Psoas muscle (tissue), 7 donors: ENCODE measurements at regions not wholly inside any gene's neighbourhood (a gene's known extent, or its start where the extent isn't known, plus 50 kb on each side); places are given as distances from the start of the nearest gene placed in this dataset.

Experiments
- ATAC-seq, 4 donors: fragments of 200-7000 bp; cut with Tn5 transposase; one replicate each; pipeline ENCODE4 v1.9.1; 2020; ENCODE audit warnings: moderate library complexity in 3 of 4, mild to moderate bottlenecking in 2 of 4
- DNase-seq, 2 donors: peaks; one replicate each; pipeline ENCODE4 v3.0.0-alpha.2; 2020
- H3K27ac ChIP-seq: fragments of 200-600 bp; one replicate; pipeline ENCODE4 v1.8.0; 2022
- H3K27me3 ChIP-seq, 3 donors: fragments of 200-600 bp in 1 of 3; one replicate each; pipeline versions ENCODE4 v1.6.1 to v1.8.0; 2013 to 2022; ENCODE audit warnings: low read length in 2 of 3, mild to moderate bottlenecking in 2 of 3, moderate library complexity in 1 of 3; ENCODE audit not compliant: insufficient read depth in 3 of 3
- H3K36me3 ChIP-seq, 2 donors: fragments of 200-600 bp in 1 of 2; one replicate each; pipeline versions ENCODE4 v1.6.1 to v1.8.0; 2013 to 2022; ENCODE audit warnings: low read depth in 1 of 2, mild to moderate bottlenecking in 1 of 2, moderate library complexity in 1 of 2; ENCODE audit not compliant: insufficient read depth in 1 of 2
- H3K4me1 ChIP-seq: fragments of 200-600 bp; one replicate; pipeline ENCODE4 v1.8.0; 2022
- H3K4me3 ChIP-seq: fragments of 200-600 bp; one replicate; pipeline ENCODE4 v1.8.0; 2022; ENCODE audit warnings: mild to moderate bottlenecking
- H3K9me3 ChIP-seq: fragments of 200-600 bp; one replicate; pipeline ENCODE4 v1.8.0; 2022
- CTCF ChIP-seq: fragments of 200-600 bp; IDR thresholded peaks from one replicate; pipeline ENCODE4 v1.8.0; 2022; ENCODE audit warnings: antibody characterized with exemption
- WGBS, 3 donors: extraction: QIAGEN DNeasy Blood & Tissue Kit; methylation state at CpG; one replicate each; pipeline versions ENCODE4 v1.1.6 to v1.1.7; 2013; 5-methylcytosine and 5-hydroxymethylcytosine counted together
- intact Hi-C, 2 donors: fragments of 100-400 bp; cut with DNase I; formaldehyde crosslinking; loops; one replicate each; pipeline versions ENCODE4 v1.11.0 to v1.14.2; 2022
- donor health status: healthy with polysubstance abuse.
- donor health status: DM: no; HTN: no; CAD: no; lungs with moderate emphysema.
- donor health status: Bipolar disorder and iron deficiency.
- donor health status: healthy.
- donor health status: DM: yes; HTN: yes; CAD: no.
- donor health status: DM: no; HTN: no; CAD: no.
- donor health status: DM: yes; HTN: yes; CAD: no.

DNA sequence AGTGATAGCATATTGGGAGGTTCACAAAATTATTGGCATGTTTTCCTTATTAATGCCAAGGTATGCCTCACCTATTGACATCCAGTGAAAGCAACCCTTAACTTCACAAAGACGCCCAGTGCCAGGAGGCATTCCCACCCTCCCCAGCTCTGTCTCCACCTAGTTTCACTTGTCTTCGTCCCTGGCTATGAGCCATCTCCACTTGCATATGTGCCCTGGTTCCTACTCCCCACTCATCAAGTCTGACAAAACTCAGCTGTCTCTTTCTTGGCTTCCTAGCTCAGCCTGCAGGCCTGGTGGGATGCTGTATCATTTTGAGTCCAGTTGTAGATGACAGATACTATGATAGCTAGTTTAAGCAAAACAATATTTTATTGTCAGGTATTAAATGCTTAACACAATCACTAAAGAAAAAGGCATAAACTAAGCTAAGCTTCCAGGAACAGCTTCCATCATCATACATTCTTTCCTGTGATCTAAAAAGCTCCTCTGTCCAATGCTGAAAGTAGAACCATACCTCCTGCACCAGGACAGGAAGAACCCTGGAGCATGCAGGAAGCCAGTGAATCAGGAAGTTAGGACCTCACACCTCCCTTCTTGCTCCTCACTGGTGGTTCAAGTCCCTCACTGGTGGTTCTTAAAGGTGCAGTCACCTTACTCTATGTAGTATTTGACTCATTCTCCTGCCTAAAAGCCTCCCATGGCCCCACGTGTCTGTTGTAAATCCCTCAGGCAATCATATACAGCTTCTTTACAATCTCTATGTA, 410.3 kb upstream of the RASGEF1B start:
- Histone ChIP-seq H3K4me1 (no peaks in the 10 kb centered on the region), H3K27ac (no peak overlapping the region), H3K4me3 (no peak overlapping the region), H3K36me3 (no peaks in the 10 kb centered on the region), H3K9me3 (no peaks in the 10 kb centered on the region), H3K27me3 (no peaks in the 10 kb centered on the region)
- DNase-seq (no peak), ATAC-seq (no peak)
- 45 to 58% (median 45%) methylated on average over 3 of the region's 3 CpGs for WGBS, 3 donors
- no peak for TF ChIP-seq CTCF
- intact Hi-C loops: no loop called here

DNA sequence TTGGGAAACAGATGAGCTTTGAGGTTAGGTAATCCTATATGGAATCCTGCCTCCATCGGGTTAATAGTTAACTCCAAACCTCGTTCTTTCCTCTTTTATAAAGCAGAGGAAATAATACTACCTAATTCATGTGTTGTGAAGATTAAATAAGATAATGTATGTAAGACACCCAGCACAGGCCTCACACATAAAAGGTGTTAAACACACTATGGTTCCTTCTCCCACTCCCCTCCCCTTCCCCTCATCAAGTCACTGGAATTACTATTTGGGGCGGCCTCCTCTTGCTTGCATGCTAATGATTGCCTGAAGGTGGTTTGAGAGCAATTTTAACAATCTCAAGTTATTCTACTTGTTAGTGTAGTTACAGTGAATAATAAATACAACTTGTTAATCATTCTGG, 404.4 kb upstream of the RASGEF1B start:
- 81 to 83% (median 82%) methylated on average over 3 of the region's 3 CpGs for WGBS, 3 donors
- ATAC-seq: no peak
- Histone ChIP-seq H3K9me3 (no peaks in the 10 kb centered on the region), H3K27ac (no peak overlapping the region), H3K4me1 (no peaks in the 10 kb centered on the region), H3K4me3 (no peak overlapping the region), H3K27me3 (no peaks in the 10 kb centered on the region), H3K36me3 (no peaks in the 10 kb centered on the region)
- intact Hi-C loops: no loop called here
- no peak for DNase-seq
- no peak for TF ChIP-seq CTCF

DNA sequence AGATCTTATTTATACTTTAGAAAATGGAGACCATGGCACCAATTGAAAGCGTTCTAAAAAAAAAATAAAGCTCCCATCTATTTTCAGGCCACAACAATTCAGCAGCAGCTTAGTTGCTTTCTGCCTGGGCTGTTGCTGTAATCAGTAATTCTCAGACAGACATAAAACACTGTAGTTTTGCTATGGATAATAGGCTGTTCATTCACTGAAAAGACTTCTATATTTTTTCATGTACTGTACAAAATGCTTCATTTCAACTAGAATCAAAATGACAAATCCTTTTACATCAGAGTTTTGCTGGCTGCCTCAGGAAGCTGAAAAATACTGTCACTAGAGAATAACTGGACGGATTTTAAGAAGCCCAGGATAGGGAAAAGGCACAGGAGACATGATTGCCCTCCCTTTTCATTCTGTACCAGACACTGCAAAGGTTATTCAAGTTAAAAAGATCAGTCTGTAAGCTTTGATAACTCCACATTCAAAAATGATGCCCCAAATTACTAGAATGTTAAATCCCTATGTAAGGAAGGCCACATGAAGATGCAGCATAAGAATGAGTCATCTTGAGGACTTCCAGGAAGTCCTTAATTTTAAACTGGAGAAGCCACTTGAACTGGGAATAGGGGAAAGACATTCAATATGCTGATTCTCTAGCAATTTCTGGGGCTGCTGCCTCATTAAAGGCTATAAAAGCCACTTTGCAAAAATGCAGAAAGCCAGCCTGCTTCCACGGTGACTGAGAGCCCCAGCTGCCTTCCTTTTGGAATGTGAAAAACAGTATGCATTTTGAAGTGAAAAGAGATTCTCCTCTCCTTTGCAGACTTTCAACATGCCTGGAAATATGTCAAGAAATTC, 403.2 kb upstream of the RASGEF1B start:
- intact Hi-C loops: no loop called here
- TF ChIP-seq CTCF: no peak
- ATAC-seq (no peak), DNase-seq (no peak)
- Histone ChIP-seq H3K4me3 (no peak overlapping the region), H3K9me3 (no peaks in the 10 kb centered on the region), H3K4me1 (no peaks in the 10 kb centered on the region), H3K36me3 (no peaks in the 10 kb centered on the region), H3K27ac (no peak overlapping the region), H3K27me3 (no peaks in the 10 kb centered on the region)
- 37 to 47% (median 45%) methylated on average over 3 of the region's 3 CpGs for WGBS, 3 donors

DNA sequence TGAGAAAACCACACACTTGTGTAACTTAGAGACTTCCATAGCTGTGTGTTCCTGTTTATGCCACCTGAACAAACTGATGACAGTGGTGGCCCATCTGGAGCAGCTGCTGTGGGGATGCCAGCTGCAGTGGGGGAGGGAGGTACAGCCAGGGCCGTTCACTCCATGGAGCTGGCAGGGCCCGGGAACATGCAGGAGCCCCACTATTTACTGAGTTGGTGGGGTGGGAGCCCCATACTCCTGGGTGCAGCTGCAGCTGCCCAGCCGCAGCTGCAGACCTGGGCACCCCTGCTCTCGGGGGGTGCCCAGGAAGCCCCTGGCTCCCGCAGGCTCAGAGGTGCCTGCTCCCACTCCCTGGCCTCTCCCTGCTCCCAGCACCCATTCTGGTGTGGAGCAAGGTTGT, 398.6 kb upstream of the RASGEF1B start:
- 69 to 71% (median 70%) methylated on average over 5 of the region's 5 CpGs for WGBS, 3 donors
- Histone ChIP-seq H3K36me3 (no peaks in the 10 kb centered on the region), H3K4me3 (no peak overlapping the region), H3K27me3 (no peaks in the 10 kb centered on the region), H3K4me1 (no peaks in the 10 kb centered on the region), H3K27ac (no peak overlapping the region), H3K9me3 (no peaks in the 10 kb centered on the region)
- ATAC-seq (no peak), DNase-seq (no peak)
- no peak for TF ChIP-seq CTCF
- intact Hi-C loops: no loop called here
